ENCODE measurements at regions not wholly inside any gene's neighbourhood (a gene's known extent, or its start where the extent isn't known, plus 50 kb on each side); places are given as distances from the start of the nearest gene placed in this dataset.

DNA sequence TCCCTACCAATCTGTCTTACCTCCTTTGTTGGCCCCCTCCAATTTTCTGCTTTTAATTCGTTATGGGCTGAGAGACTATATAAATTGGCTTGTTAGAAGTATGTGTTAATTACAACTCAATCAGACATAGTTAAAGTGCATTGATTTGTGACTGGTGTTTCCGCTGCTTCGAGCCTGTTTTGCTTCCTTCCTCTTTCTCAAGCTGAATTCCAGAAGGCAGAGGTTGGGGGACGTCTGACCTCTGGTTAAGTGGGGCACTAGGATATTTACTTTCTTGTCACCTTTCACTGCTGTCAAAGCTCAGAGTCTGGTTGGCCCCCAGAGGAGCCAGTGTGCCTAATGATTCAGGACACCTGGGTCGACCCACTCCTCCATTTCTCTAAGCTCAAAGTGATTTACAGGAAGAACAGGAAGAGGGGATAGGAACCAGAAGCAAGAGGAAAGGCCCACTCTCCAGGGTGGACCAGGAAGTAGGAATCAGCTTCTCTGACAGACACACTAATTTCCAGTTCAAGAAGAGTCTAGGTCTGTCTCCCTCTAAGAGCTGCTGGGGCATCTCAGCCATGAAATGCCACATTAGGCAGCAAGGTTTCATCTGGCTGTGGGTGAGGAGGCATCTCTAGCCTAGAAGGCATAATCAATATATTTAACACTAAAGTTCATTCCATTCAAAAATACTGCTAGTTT, 397.2 kb upstream of the NPVF start:
- intact Hi-C loops (cut with micrococcal nuclease) = no loop called here
- no peak overlapping the region for H2AFZ ChIP-seq (ENCODE audit: low read length)
- no peaks in the 10 kb centered on the region for H3F3A ChIP-seq (ENCODE audit: low read length, unreplicated experiment)
- H3K9me3 ChIP-seq (ENCODE audit: low read length) = no peaks in the 10 kb centered on the region
- no peak overlapping the region for H3K4me3 ChIP-seq (ENCODE audit: low read length)
- ChIA-PET POLR2A (ENCODE audit: unreplicated experiment) (no interaction called here), CTCF (interaction anchor here (0.6 kb wide), 1 partner anchor 29 kb away, joined by 3 read pairs; no protein-coding TSS in a partner anchor)
- H3K9ac ChIP-seq (ENCODE audit: low read length) = no peak overlapping the region
- no peak overlapping the region for H3K27ac ChIP-seq (ENCODE audit: low read length)
- no peaks in the 10 kb centered on the region for H4K20me1 ChIP-seq (ENCODE audit: low read length)
- H3K36me3 ChIP-seq (ENCODE audit: low read depth, low read length) = no peaks in the 10 kb centered on the region
- H3K79me2 ChIP-seq (ENCODE audit: low read length) = no peaks in the 10 kb centered on the region
- ATAC-seq (no peak), DNase-seq (no peak)
- peaks cover 10% of the 10 kb centered on the region; the same call in 1 of the 2 replicates for H3K27me3 ChIP-seq (ENCODE audit: low read length)
- no peaks in the 10 kb centered on the region for H3K4me1 ChIP-seq (ENCODE audit: insufficient read depth, low read length)
- TF ChIP-seq, protein P1, sequence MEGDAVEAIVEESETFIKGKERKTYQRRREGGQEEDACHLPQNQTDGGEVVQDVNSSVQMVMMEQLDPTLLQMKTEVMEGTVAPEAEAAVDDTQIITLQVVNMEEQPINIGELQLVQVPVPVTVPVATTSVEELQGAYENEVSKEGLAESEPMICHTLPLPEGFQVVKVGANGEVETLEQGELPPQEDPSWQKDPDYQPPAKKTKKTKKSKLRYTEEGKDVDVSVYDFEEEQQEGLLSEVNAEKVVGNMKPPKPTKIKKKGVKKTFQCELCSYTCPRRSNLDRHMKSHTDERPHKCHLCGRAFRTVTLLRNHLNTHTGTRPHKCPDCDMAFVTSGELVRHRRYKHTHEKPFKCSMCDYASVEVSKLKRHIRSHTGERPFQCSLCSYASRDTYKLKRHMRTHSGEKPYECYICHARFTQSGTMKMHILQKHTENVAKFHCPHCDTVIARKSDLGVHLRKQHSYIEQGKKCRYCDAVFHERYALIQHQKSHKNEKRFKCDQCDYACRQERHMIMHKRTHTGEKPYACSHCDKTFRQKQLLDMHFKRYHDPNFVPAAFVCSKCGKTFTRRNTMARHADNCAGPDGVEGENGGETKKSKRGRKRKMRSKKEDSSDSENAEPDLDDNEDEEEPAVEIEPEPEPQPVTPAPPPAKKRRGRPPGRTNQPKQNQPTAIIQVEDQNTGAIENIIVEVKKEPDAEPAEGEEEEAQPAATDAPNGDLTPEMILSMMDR (conservative IDR thresholded peaks at IDR 0.05; ENCODE audit: low read depth, low read length) = no peak
- no peak for TF ChIP-seq EZH2phosphoT487 (IDR thresholded peaks at IDR 0.05; ENCODE audit: borderline replicate concordance, low read length)
- TF ChIP-seq EZH2 (IDR thresholded peaks at IDR 0.05; ENCODE audit: low read length, unreplicated experiment) = no peak
- H3K4me2 ChIP-seq (ENCODE audit: low read length) = no peak overlapping the region
- BruUV-seq (replicated peaks) = no TSS peak
- no peaks in the 10 kb centered on the region for H3K9me2 ChIP-seq (replicated peaks; ENCODE audit: low read length)

DNA sequence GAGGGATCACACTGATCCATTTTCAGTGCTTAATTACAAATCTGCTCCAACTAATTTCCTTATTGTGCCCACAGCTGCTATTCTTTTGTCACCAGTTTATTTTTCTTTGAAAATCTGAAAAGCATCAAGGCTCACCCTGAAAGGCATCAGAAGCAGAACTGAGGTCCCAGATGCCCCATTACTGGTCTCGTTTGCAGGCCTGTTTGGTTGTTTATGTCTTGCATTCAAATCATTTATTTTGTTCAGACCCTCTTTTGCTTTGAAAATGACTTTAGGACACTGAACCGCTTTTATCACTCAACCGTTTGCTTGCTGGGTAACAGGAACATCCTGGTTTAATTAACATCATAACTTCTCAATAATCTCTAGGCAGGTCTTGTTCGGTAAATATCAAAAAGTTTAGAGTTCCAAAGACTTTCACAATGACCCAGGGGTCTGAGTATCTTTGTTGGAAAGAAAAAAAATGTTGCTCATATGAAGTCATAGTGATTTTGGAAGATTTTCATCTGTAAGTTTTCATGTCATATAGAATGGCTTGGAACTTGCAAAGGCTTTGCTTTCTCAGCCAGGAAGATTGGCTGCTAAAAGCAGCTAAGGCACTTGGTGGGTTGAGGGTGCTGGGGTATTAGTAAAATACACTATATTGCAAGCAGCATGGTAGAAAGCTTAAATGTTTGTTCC, 398.3 kb upstream of the NPVF start:
- no peaks in the 10 kb centered on the region for H3K9me2 ChIP-seq (replicated peaks; ENCODE audit: low read length)
- no peaks in the 10 kb centered on the region for H3K36me3 ChIP-seq (ENCODE audit: low read depth, low read length)
- no peak for ATAC-seq
- peaks cover 12% of the 10 kb centered on the region; the same call in 1 of the 2 replicates for H3K27me3 ChIP-seq (ENCODE audit: low read length)
- H3F3A ChIP-seq (ENCODE audit: low read length, unreplicated experiment) = no peaks in the 10 kb centered on the region
- DNase-seq = no peak
- TF ChIP-seq EZH2phosphoT487 (IDR thresholded peaks at IDR 0.05; ENCODE audit: borderline replicate concordance, low read length) = no peak
- TF ChIP-seq EZH2 (IDR thresholded peaks at IDR 0.05; ENCODE audit: low read length, unreplicated experiment) = no peak
- TF ChIP-seq, protein P1 (conservative IDR thresholded peaks at IDR 0.05; ENCODE audit: low read depth, low read length) = no peak
- no peaks in the 10 kb centered on the region for H3K79me2 ChIP-seq (ENCODE audit: low read length)
- intact Hi-C loops (cut with micrococcal nuclease) = no loop called here
- ChIA-PET CTCF (no interaction called here), POLR2A (ENCODE audit: unreplicated experiment) (no interaction called here)
- no peak overlapping the region for H3K4me2 ChIP-seq (ENCODE audit: low read length)
- no peak overlapping the region for H3K27ac ChIP-seq (ENCODE audit: low read length)
- no TSS peak for BruUV-seq (replicated peaks)
- no peak overlapping the region for H2AFZ ChIP-seq (ENCODE audit: low read length)
- no peaks in the 10 kb centered on the region for H3K4me1 ChIP-seq (ENCODE audit: insufficient read depth, low read length)
- no peak overlapping the region for H3K9ac ChIP-seq (ENCODE audit: low read length)
- H3K9me3 ChIP-seq (ENCODE audit: low read length) = no peaks in the 10 kb centered on the region
- H4K20me1 ChIP-seq (ENCODE audit: low read length) = no peaks in the 10 kb centered on the region
- H3K4me3 ChIP-seq (ENCODE audit: low read length) = no peak overlapping the region

DNA sequence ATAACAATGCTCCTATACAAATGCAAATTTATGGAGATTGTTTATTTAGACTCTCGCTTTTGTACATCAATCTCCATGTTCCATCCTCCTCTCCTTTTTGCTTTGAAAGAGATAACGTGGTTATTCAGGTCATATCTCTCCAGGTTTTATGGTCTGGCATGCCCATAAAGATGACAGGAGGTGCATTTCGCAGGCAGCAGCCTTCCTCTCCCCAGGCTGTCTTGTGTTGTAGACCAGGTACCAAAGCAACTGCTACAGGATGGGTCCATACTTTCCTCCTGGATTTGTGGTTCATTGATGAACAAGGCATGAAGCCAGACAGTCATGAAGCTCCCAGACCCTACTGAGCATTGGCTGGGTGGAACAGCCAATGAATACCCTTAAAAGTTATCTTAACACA, 400.2 kb upstream of the NPVF start:
- ChIA-PET POLR2A (ENCODE audit: unreplicated experiment) (no interaction called here), CTCF (no interaction called here)
- Histone ChIP-seq H3K4me2 (ENCODE audit: low read length) (no peak overlapping the region), H3K36me3 (ENCODE audit: low read depth, low read length) (no peaks in the 10 kb centered on the region), H3K79me2 (ENCODE audit: low read length) (no peaks in the 10 kb centered on the region), H3K27me3 (ENCODE audit: low read length) (peaks cover 11% of the 10 kb centered on the region; the same call in 1 of the 2 replicates), H2AFZ (ENCODE audit: low read length) (no peak overlapping the region), H3F3A (ENCODE audit: low read length, unreplicated experiment) (no peaks in the 10 kb centered on the region), H3K27ac (ENCODE audit: low read length) (no peak overlapping the region), H3K9ac (ENCODE audit: low read length) (no peak overlapping the region), H3K4me1 (ENCODE audit: insufficient read depth, low read length) (no peaks in the 10 kb centered on the region), H3K9me3 (ENCODE audit: low read length) (no peaks in the 10 kb centered on the region), H3K4me3 (ENCODE audit: low read length) (no peak overlapping the region), H3K9me2 (replicated peaks; ENCODE audit: low read length) (no peaks in the 10 kb centered on the region), H4K20me1 (ENCODE audit: low read length) (no peaks in the 10 kb centered on the region)
- ATAC-seq = no peak
- DNase-seq = no peak
- BruUV-seq (replicated peaks) = no TSS peak
- intact Hi-C loops (cut with micrococcal nuclease) = no loop called here
- TF ChIP-seq, protein P1 (conservative IDR thresholded peaks at IDR 0.05; ENCODE audit: low read depth, low read length) = no peak
- TF ChIP-seq EZH2phosphoT487 (IDR thresholded peaks at IDR 0.05; ENCODE audit: borderline replicate concordance, low read length) (no peak), EZH2 (IDR thresholded peaks at IDR 0.05; ENCODE audit: low read length, unreplicated experiment) (no peak)

All from PC-3 (cell line).